Stimulated activated CD4-positive, alpha-beta T cell treated with anti-CD3 and anti-CD28 coated beads, Interleukin-4, amount 100 ng/mL, for 24 hours (primary cell): ENCODE measurements at regions not wholly inside any gene's neighbourhood (a gene's known extent, or its start where the extent isn't known, plus 50 kb on each side); places are given as distances from the start of the nearest gene placed in this dataset.

Source experiments
- DNase-seq: peaks from one replicate; pipeline ENCODE4 v3.0.0-alpha.2; 2020

GRCh38 chr7:155203059-155203881 is 94.4 kb upstream of the INSIG1 start:
- no peak for DNase-seq

- DNase-seq = no peak
Measured at GRCh38 chr7:155203882-155204691, 93.6 kb upstream of the INSIG1 start.

GRCh38 chr7:155204744-155205367 is 92.8 kb upstream of the INSIG1 start:
- DNase-seq = no peak

GRCh38 chr7:155205368-155206317 is 92.0 kb upstream of the INSIG1 start:
- peak; percentile 94 for DNase-seq

GRCh38 chr7:155206318-155207020 is 91.2 kb upstream of the INSIG1 start:
- DNase-seq = peak; percentile 85

- no peak for DNase-seq
Measured at GRCh38 chr7:155207326-155208002, 90.2 kb upstream of the INSIG1 start.

- no peak for DNase-seq
Measured at GRCh38 chr7:155208681-155209477, 88.8 kb upstream of the INSIG1 start.

GRCh38 chr7:155209478-155210319 is 88.0 kb upstream of the INSIG1 start:
- no peak for DNase-seq

- no peak for DNase-seq
Measured at GRCh38 chr7:155210356-155210755, 87.3 kb upstream of the INSIG1 start.

GRCh38 chr7:155211173-155211572 is 86.5 kb upstream of the INSIG1 start:
- no peak for DNase-seq

- DNase-seq = no peak
Measured at GRCh38 chr7:155211761-155212160, 85.9 kb upstream of the INSIG1 start.

- no peak for DNase-seq
Measured at GRCh38 chr7:155212301-155213015, 85.2 kb upstream of the INSIG1 start.

- no peak for DNase-seq
Measured at GRCh38 chr7:155213385-155213784, 84.3 kb upstream of the INSIG1 start.

GRCh38 chr7:155213955-155214740 is 83.5 kb upstream of the INSIG1 start:
- no peak for DNase-seq

- DNase-seq = no peak
Measured at GRCh38 chr7:155215576-155216325, 81.9 kb upstream of the INSIG1 start.

GRCh38 chr7:155216475-155217272 is 81.0 kb upstream of the INSIG1 start:
- no peak for DNase-seq
